ENCODE measurements at regions not wholly inside any gene's neighbourhood (a gene's known extent, or its start where the extent isn't known, plus 50 kb on each side); places are given as distances from the start of the nearest gene placed in this dataset.
A peak's percentile ranks its signal among the peaks of the same experiment; 100 is the strongest.

- no peak overlapping the region for H3K27ac ChIP-seq (ENCODE audit: insufficient read length, low read depth, low read length)
- H3K4me1 ChIP-seq (ENCODE audit: insufficient read depth, low read length): no peaks in the 10 kb centered on the region
- Mint-ChIP-seq H3K9me3 (peaks cover 3 to 15% of the 10 kb centered on the region in 2 experiments; a peak in 4 of 5 replicates), H3K27me3 (ENCODE audit: low read depth) (no peaks in the 10 kb centered on the region), H3K27ac (no peak overlapping the region), H3K36me3 (ENCODE audit: insufficient read depth in 1 of 3, low read depth in 3 of 3) (peaks cover 0 to 13% (median 2%) of the 10 kb centered on the region in 3 experiments; a peak in 5 of 7 replicates), H3K4me1 (peaks cover 9 to 12% of the 10 kb centered on the region in 2 experiments), H3K4me3 (no peak overlapping the region)
- no peak overlapping the region for H2AFZ ChIP-seq (ENCODE audit: low read length)
- no peak overlapping the region for H4K8ac ChIP-seq (replicated peaks; ENCODE audit: insufficient read length, low read depth, low read length)
- H3K14ac ChIP-seq (ENCODE audit: insufficient read depth, low read length): no peak overlapping the region
- H2BK20ac ChIP-seq (ENCODE audit: low read depth, low read length, poor library complexity, severe bottlenecking): no peak overlapping the region
- H3K23me2 ChIP-seq (ENCODE audit: insufficient read length, low read depth, low read length, poor library complexity, severe bottlenecking): no peaks in the 10 kb centered on the region
- H3K27me3 ChIP-seq (ENCODE audit: insufficient read depth, low read length): no peaks in the 10 kb centered on the region
- H4K20me1 ChIP-seq (ENCODE audit: control insufficient read depth, insufficient read depth, insufficient read length): no peaks in the 10 kb centered on the region
- no peak overlapping the region for H2BK12ac ChIP-seq (ENCODE audit: insufficient read length, low read depth, low read length)
- no peak overlapping the region for H2AK5ac ChIP-seq (ENCODE audit: insufficient read length, low read length)
- H3K4ac ChIP-seq (ENCODE audit: low read depth, low read length): no peak overlapping the region
- no peak overlapping the region for H3K18ac ChIP-seq (ENCODE audit: insufficient read length, low read depth, low read length)
- H3K4me2 ChIP-seq (ENCODE audit: insufficient read depth, insufficient read length, low read length): no peak overlapping the region
- no peak overlapping the region for H3T11ph ChIP-seq (ENCODE audit: low read length)
- no peak overlapping the region for H4K5ac ChIP-seq (ENCODE audit: insufficient read length, low read depth, low read length)
- no peak overlapping the region for H2BK120ac ChIP-seq (ENCODE audit: low read depth, low read length, poor library complexity, severe bottlenecking)
- no peak overlapping the region for H2BK5ac ChIP-seq (ENCODE audit: insufficient read length, low read length)
- H2BK15ac ChIP-seq (ENCODE audit: low read depth, low read length): no peak overlapping the region
- no CpG with 5 or more reads among the region's 4 CpGs for WGBS (ENCODE audit: extremely low coverage, insufficient read length, low lambda C conversion rate)
- no peaks in the 10 kb centered on the region for H3K79me2 ChIP-seq (ENCODE audit: insufficient read depth, low read length)
- H3K9ac ChIP-seq (ENCODE audit: extremely low read depth, insufficient read length, low read length): no peak overlapping the region
- H3K56ac ChIP-seq (ENCODE audit: insufficient read length, low read depth, low read length): no peak overlapping the region
- H3K9me3 ChIP-seq (ENCODE audit: control insufficient read depth, low read depth, low read length): no peaks in the 10 kb centered on the region
- peak; percentile 30; the same call in 1 of the 3 replicates for TF ChIP-seq CTCF (conservative IDR thresholded peaks at IDR 0.05)
- H3K23ac ChIP-seq (ENCODE audit: insufficient read length, low read depth, low read length): no peak overlapping the region
- no peaks in the 10 kb centered on the region for H3K79me1 ChIP-seq (ENCODE audit: insufficient read depth, low read depth, low read length, poor library complexity, severe bottlenecking)
- no peak overlapping the region for H4K91ac ChIP-seq (ENCODE audit: insufficient read length, low read depth, low read length)
- no peak for DNase-seq
These were observed 216.4 kb upstream of the DPPA4 start for GRCh38 chr3:109553591-109554371.

Measured in H9 (cell line).